DOHH2 (cell line): ENCODE measurements at regions not wholly inside any gene's neighbourhood (a gene's known extent, or its start where the extent isn't known, plus 50 kb on each side); places are given as distances from the start of the nearest gene placed in this dataset.
"Not testable (repeated sequence)": the region's sequence is repeated elsewhere in the genome, so short reads cannot be mapped to it uniquely, and the experiment has no call there.

Source experiments
- H3F3A ChIP-seq: fragments of 200-600 bp; sonication (generic), shearing (Covaris generic); 2 replicates; pipeline ENCODE4 v1.6.0; 2016; ENCODE audit warnings: antibody characterized with exemption, mild to moderate bottlenecking; ENCODE audit not compliant: control insufficient read depth, insufficient read depth
- H3K27ac ChIP-seq: fragments of 200-600 bp; sonication (generic); 2 replicates; pipeline ENCODE4 v1.5.1; 2014; ENCODE audit warnings: low read depth, mild to moderate bottlenecking, low read length, moderate library complexity
- H3K27me3 ChIP-seq: fragments of 200-600 bp; sonication (generic); 2 replicates; pipeline ENCODE4 v1.6.1; 2014; ENCODE audit warnings: mild to moderate bottlenecking, low read length, mixed read lengths; ENCODE audit not compliant: control insufficient read depth
- H3K36me3 ChIP-seq: fragments of 200-600 bp; sonication (generic); 2 replicates; pipeline ENCODE4 v1.6.1; 2014; ENCODE audit warnings: mild to moderate bottlenecking, low read length, moderate library complexity, mixed read lengths; ENCODE audit not compliant: control insufficient read depth
- H3K4me1 ChIP-seq: fragments of 200-600 bp; sonication (generic); 2 replicates; pipeline ENCODE4 v1.6.1; 2014; ENCODE audit warnings: mild to moderate bottlenecking, low read length, mixed read lengths; ENCODE audit not compliant: control insufficient read depth
- H3K4me2 ChIP-seq: fragments of 200-600 bp; sonication (generic); 2 replicates; pipeline ENCODE4 v1.6.0; 2014; ENCODE audit warnings: mild to moderate bottlenecking, low read length, moderate library complexity
- H3K4me3 ChIP-seq: fragments of 200-600 bp; sonication (generic); 2 replicates; pipeline ENCODE4 v1.5.1; 2014; ENCODE audit warnings: mild to moderate bottlenecking, low read length, mixed read lengths
- H3K79me2 ChIP-seq: fragments of 200-600 bp; sonication (generic); 2 replicates; pipeline ENCODE4 v1.6.1; 2014; ENCODE audit warnings: mild to moderate bottlenecking, low read length, mixed read lengths; ENCODE audit not compliant: control insufficient read depth
- H3K9me2 ChIP-seq: fragments of 200-600 bp; sonication (generic); replicated peaks from 2 replicates; pipeline ENCODE4 v1.6.1; 2014; ENCODE audit warnings: mild to moderate bottlenecking, low read length, mixed read lengths; ENCODE audit not compliant: control insufficient read depth
- H3K9me3 ChIP-seq: fragments of 200-600 bp; sonication (generic); 2 replicates; pipeline ENCODE4 v1.6.1; 2014; ENCODE audit warnings: antibody characterized with exemption, low read length, mixed read lengths; ENCODE audit not compliant: control insufficient read depth, insufficient read depth
- H4K20me1 ChIP-seq: fragments of 200-600 bp; sonication (generic); 2 replicates; pipeline ENCODE4 v1.6.0; 2014; ENCODE audit warnings: low read depth, mild to moderate bottlenecking, antibody characterized with exemption, low read length, moderate library complexity; ENCODE audit not compliant: control insufficient read depth, insufficient read depth
- CTCF ChIP-seq: fragments of 200-600 bp; sonication (generic); IDR thresholded peaks from one replicate; pipeline ENCODE4 v1.5.1; 2014; ENCODE audit warnings: antibody characterized with exemption, mild to moderate bottlenecking, low read depth, low read length; ENCODE audit not compliant: poor library complexity, severe bottlenecking

DNA sequence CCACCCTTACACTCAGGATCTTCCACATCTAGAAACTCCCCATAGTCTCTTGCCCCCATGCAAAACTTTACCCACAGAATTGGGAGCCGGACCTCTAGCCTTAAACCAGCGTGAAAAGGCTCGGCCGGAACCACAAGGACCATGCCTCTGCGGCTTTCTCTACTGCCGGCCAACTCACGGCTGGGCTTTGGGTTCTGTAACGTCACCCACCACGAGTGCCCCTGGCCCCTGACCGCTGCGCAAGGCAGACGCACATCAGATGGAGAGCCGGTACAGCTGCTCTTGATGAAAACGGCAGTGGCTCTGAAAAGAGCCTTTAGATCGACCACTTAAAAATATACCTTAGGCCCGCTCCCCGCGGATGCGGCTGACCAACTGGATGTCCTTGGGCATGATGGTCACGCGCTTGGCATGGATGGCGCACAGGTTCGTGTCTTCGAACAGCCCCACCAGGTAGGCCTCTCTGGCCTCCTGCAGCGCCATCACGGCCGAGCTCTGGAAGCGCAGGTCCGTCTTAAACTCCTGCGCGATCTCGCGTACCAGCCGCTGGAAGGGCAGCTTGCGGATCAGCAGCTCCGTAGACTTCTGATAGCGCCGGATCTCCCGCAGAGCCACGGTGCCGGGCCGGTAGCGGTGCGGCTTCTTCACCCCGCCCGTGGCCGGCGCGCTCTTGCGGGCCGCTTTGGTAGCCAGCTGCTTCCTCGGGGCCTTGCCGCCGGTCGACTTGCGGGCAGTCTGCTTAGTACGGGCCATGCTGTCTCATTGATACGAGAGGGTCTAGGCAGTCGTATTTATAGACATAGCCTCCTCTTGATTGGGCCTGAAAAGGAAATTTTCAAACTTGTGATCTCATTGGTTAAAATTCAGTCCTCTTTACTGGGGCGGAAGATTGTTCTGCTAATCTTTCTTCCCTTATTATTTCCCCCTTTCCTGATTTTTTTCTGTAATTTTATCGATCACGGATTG lies 66.3 kb downstream of the FAM72C start:
- H3K9me2 ChIP-seq, H3K27me3 ChIP-seq, H3K79me2 ChIP-seq, H3K4me3 ChIP-seq, H3K36me3 ChIP-seq, H3K4me1 ChIP-seq, H3F3A ChIP-seq, H3K9me3 ChIP-seq, H3K4me2 ChIP-seq, H3K27ac ChIP-seq, H4K20me1 ChIP-seq: not testable (repeated sequence)

GRCh38 chr1:143904622-143904979 lies 67.2 kb downstream of the FAM72C start:
- not testable (repeated sequence) for H3K9me3 ChIP-seq, H3K4me3 ChIP-seq, H3K9me2 ChIP-seq, H3K36me3 ChIP-seq, H3K4me2 ChIP-seq, H3K27ac ChIP-seq, H3K79me2 ChIP-seq, H3K27me3 ChIP-seq, H4K20me1 ChIP-seq, H3K4me1 ChIP-seq, H3F3A ChIP-seq

- not testable (repeated sequence) for H3K4me2 ChIP-seq, H3K79me2 ChIP-seq, H3K9me2 ChIP-seq
Observed at GRCh38 chr1:143903899-143904621, 67.7 kb downstream of the FAM72C start.

GRCh38 chr1:143896377-143896776 lies 75.4 kb downstream of the FAM72C start:
- not testable (repeated sequence) for H4K20me1 ChIP-seq, H3K9me2 ChIP-seq, H3K79me2 ChIP-seq, H3K9me3 ChIP-seq, H3K4me3 ChIP-seq, H3K36me3 ChIP-seq, H3K27me3 ChIP-seq, H3F3A ChIP-seq, H3K27ac ChIP-seq, H3K4me2 ChIP-seq, H3K4me1 ChIP-seq

More at GRCh38 chr1:143903899-143904621, 67.7 kb downstream of the FAM72C start:
- not testable (repeated sequence) for H3K36me3 ChIP-seq, H3K27ac ChIP-seq, H3K4me3 ChIP-seq, H3F3A ChIP-seq, H3K4me1 ChIP-seq, H3K27me3 ChIP-seq, H3K9me3 ChIP-seq, H4K20me1 ChIP-seq

DNA sequence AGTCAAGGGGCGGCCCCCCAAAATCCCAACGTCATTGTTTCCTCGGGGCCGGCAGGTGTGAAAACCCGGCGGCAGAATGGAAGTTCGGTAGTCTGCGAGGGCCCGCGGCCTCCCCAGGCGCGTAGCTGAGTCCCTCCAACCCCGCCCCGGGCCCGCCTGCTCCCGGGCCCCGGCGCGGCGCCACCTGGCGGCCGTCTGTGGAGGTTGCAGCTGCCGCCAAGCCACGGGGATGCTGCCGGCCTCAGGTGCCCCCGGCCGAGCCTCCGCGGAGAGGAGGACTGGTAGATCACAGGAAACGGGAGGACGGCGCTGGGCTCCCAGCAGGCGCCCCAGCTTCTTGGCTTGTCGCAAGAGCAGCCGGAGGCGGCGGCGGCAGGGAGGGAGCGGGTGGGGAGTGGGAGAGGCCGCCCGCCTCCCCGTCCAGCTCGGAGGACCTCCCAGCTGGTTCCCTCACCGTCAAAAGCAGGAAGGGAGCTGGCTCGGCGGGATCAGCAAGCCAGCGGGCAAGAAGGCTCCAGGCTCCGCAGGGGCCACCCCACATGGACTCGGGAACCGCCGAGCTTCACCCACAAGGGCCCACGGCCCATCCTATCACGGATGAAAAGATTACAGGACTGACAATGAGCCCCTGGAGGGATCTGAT lies 86.7 kb downstream of the FAM72C start:
- not testable (repeated sequence) for H3K27ac ChIP-seq, H3K27me3 ChIP-seq, H3F3A ChIP-seq, H3K79me2 ChIP-seq, H4K20me1 ChIP-seq, H3K9me2 ChIP-seq, H3K36me3 ChIP-seq, H3K4me3 ChIP-seq, H3K4me2 ChIP-seq, H3K9me3 ChIP-seq, H3K4me1 ChIP-seq
- peak; percentile 17 for TF ChIP-seq CTCF

- H3K4me2 ChIP-seq, H3K79me2 ChIP-seq, H3K36me3 ChIP-seq, H3K27me3 ChIP-seq, H3K9me2 ChIP-seq, H3K4me3 ChIP-seq, H3F3A ChIP-seq, H3K27ac ChIP-seq, H3K4me1 ChIP-seq, H3K9me3 ChIP-seq, H4K20me1 ChIP-seq: not testable (repeated sequence)
Observed at GRCh38 chr1:143884532-143884931, 87.3 kb downstream of the FAM72C start.

DNA sequence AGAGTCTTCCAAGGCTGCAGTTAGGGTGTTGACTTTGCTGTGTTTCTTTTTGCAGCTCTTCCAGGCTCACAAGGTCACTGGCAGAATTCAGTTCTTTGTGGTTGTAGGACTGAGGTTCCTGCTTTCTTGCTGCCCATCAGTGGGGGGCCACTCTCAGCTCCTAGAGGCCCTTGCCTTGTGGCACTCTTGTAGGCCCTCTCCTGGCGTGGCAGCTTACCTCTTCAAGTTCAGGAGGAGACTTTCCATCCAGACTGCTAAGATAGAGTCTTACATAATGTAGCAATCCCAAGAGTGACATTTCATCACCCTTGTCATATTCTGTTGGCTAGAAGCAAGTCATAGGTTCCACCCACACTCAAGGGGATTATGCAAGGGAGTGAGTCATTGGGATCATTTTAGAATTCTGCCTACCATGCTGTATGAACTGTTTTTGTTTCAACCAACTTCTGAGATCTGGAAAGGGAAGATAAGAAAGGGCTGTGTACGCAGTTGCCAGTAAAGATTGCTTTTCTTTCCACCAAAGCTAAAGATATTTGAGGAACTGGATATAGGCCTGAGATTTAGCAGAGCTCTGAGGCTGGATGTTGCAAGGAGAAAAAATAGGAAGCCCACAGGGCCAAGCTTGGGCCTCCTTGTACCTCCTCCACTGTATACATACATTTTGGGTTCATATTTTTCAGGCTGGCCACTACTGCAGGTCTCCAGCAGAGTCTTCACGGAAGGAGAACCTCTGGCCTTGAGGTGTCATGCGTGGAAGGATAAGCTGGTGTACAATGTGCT lies 91.8 kb downstream of the FAM72C start:
- not testable (repeated sequence) for H3K4me2 ChIP-seq, H3K4me3 ChIP-seq

More for the DNA sequence above, 91.8 kb downstream of the FAM72C start:
- H3K27ac ChIP-seq, H3K4me1 ChIP-seq, H3K9me3 ChIP-seq, H3F3A ChIP-seq, H3K79me2 ChIP-seq, H3K9me2 ChIP-seq, H3K36me3 ChIP-seq, H4K20me1 ChIP-seq, H3K27me3 ChIP-seq: not testable (repeated sequence)
